HG03095 (cell line): ENCODE measurements at regions not wholly inside any gene's neighbourhood (a gene's known extent, or its start where the extent isn't known, plus 50 kb on each side); places are given as distances from the start of the nearest gene placed in this dataset.
"Not testable (repeated sequence)": the region's sequence is repeated elsewhere in the genome, so short reads cannot be mapped to it uniquely, and the experiment has no call there.

Source experiments
- ATAC-seq: cut with Tn5 transposase; IDR thresholded peaks from one replicate; pipeline ENCODE4 v1.9.1; 2021; ENCODE audit warnings: moderate library complexity; ENCODE audit not compliant: unreplicated experiment

DNA sequence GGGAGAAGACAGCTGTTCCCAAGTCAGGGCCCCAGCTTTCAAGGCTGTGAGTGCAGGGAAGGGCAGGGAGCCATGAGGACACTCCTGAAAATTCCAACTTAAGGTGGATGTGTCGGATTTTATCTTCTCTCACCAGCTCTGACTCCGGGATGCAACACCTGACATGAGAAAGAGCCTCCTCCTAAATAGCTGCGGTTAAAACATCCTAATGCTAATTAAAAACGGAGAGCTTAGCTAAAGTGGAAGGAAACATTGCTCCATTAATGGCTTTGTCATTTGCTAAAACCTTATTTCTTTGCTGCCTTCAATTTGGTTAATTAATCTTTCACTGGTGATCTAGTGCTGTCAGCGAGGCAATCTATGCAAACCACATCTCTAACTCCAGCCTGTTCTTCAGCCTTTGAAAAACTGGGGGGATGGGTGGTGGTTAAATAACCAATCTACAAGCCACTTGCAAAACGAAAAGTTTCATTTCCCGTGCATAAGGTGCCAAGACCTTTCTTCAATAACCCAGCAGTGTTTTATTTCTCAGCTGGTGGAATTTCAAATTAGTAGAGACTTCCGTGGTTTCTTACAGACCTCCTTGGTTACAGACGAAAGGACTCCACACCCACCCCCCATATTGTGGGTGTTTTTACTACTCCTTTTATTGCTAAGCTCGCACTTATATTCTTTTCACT, 379.6 kb downstream of the MLLT3 start:
- ATAC-seq, result peak; percentile 91

DNA sequence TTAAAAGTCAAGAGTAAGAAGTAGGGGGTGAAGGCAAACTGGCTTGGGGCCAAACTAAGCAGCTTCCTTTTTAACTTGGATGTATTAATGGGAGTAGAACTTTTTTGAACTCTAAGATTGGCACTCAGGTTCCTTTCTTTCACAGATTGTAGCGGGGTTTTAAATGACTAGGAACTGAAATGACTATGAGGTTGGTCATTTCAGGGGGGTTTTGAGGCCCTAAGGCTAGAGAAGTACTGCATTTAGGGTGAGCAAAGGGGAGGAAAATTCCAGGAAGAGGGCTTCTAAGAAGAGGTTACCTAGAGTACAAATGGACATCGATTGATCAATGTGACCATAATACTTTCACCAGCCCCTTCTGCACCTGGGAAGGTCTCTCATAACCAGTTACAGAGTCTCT, 381.8 kb downstream of the MLLT3 start:
- no peak for ATAC-seq

DNA sequence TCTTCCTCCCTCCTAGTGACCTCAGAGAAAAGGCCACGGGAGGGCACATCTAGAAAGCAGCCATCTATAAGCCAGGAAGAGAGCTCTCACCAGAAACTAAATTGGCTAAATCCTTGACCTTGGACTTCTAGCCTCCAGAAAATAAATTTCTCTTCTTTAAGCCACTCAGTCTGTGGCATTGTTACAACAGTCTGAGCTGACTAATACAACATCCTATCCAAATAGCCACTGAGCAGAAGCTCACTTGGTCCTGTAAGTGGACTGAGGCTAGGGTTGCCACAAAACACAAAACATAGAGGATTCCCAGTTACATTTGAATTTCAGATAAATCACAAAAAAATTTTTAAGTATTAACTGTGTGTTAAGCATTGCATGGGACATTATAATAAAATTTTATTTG, 383.4 kb downstream of the MLLT3 start:
- ATAC-seq, result no peak

DNA sequence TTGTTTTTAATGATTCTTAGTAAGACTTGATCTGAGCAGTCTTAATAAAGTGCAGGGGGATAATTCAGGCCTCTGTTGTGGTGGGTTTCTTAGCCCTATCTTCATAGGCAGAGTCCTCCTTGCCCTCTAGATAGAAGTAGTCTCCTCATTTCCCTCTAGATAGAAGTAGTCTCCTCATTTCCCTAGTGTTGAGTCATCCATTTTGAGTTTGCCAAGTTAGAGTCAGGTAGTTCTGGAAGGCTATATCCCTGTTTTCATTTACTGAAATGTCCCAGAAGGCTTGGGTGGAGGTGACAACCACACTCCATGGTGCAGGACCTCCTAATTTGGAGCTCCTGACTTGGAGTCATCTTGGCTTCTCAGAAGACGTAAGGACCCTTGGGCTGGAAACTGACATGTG, 384.6 kb downstream of the MLLT3 start:
- no peak for ATAC-seq

DNA sequence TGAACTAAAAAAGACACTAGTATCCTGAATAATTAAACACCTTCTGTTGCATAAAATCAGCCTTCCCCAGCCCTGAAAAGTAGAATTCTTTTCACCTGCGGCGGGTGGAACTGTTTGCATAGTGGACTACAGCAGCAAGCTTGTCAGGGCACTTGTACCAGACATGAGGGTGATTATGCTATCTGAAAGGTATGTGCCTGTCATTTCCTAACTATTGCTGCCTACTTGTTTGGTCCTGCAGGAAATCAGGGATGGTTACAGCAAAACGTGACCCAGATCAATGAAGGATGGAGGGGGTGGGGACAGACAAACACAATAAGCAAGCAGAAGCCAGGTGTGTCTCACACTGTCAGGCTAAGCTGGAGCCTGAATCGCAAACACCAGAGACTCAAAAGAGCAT, 385.6 kb downstream of the MLLT3 start:
- no peak for ATAC-seq

DNA sequence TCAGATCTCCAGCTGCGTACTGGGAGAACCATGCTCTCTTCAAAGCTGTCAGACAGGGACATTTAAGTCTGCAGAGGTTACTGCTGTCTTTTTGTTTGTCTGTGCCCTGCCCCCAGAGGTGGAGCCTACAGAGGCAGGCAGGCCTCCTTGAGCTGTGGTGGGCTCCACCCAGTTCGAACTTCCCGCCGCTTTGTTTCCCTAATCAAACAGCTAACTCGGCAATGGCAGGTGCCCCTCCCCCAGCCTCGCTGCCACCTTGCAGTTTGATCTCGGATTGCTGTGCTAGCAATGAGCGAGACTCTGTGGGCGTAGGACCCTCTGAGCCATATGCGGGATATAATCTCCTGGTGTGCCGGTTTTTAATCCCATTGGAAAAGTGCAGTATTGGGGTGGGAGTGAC, 387.1 kb downstream of the MLLT3 start:
- ATAC-seq, result not testable (repeated sequence)

DNA sequence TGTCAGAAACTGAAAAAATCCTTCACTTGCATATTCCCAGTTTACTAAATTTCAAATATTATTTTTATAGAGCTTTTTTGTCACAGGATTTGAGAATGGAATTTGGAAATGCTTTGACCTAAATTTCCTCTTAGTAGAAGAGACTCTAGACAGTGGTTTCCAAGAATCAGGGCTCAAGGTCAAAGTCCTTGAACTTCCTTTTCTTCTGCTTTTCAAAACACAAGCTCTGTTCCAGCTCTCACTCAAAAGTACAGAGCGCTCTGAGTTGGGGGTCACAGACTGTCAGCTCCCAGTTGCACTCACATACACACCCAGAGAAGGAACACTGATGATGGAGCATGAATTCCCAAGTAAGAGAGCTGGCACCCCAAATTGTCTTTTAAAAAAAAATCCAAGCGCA, 394.2 kb downstream of the MLLT3 start:
- ATAC-seq, result no peak

DNA sequence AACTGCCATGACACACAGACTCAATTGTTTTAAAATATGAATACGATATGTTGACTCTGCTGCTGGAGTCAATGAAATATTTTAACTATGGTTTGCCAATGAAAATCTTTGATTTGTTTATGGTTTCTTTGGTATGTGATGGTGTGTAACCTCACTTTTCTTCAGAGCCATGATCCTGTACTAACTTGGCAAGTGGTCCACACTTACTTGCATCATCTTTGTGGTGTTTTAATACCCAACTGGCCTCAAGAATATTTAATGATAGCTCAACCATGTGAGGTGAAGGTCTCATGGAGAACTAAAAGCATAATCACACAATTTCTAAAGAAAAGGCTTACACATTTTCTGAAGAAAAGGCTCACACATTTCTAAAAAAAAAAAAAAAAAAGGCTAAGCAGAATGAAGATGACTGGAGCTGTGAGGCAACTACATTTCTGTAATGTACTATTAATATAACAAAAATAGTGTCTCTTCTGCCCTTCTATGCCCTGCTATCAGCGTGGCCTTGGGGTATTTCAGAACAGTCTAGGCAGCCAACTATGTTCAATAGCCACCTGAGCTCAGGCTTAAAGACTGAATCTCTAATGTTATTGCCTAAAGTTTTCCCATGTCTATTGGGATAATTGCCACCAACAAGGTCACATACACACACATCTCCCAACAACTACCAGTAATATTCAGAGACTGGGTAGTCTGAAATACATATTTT, 395.0 kb downstream of the MLLT3 start:
- ATAC-seq, result no peak

DNA sequence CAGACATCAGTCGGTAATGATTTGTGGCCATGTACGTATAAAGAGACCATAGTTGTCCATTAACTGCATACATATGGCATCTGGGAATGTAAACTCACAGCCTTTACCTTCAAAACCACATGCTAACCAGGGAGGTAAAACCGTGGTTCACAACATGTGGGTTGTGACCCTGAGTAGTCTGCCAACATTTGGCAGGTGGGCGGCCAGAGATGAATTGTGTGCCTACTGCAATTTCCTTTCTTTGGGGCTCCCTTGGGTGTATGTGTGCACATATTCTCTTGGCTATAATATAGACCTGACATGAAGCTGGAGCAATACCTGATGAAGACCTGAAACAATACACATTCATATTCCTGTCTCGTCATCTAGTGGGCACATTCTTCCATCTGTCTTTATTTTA, 396.0 kb downstream of the MLLT3 start:
- ATAC-seq, result no peak

DNA sequence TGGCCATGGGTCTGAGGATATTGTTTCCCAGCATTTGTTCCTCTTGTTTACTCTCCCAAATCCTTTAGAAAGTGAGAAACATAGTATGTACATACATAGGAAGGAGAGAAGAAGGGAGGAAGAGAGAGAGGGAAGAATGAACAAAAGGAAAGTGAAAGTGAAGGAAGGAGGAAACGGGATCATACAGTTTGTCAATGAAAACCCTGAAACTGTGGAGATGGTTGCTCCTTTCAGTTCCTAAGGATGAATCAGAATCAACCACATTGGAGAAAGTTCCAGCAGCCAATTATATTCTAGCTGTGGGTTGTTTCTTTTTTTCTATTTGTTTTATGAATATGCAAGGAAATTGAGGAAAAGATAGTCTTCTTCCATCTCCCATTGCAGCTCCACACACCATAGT, 396.5 kb downstream of the MLLT3 start:
- ATAC-seq, result no peak

DNA sequence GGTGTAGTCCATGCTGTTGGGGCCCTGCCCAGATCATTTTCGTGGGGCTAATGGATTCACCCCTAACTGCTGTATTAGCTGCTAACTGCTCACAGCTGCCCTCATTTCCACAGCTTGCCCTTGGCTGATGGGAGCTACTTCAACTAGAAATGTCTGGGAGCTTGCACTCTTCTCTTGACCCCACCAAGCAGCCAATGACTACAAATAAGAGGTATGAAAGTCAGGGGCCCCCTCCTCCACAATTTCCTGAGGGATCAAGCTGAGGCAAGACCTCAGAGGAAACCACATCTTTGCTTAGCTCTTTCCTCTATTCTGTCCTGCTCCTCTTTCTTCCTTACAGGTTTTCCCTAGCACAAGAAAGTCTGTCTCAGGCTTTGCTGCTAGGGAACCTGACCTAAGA, 397.5 kb downstream of the MLLT3 start:
- ATAC-seq, result no peak

DNA sequence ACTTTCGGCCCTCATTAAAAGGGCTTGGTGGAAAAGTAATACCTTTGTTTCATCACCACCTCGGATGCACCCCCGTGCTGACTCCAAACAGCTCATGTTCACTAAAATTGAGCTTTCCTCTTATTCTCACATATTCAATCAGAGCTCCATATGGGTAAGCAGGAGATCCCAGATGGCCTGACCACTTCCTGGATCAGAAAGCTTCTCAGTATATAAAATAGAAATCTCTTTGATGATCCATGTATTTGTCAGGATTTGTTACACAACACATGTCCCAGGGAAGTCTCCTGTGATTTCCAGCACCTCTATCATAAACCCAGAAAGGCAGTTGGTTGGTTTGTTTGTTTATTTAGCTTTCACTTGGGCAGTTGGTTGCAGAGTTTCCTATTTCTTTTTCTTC, 402.0 kb downstream of the MLLT3 start:
- no peak for ATAC-seq

DNA sequence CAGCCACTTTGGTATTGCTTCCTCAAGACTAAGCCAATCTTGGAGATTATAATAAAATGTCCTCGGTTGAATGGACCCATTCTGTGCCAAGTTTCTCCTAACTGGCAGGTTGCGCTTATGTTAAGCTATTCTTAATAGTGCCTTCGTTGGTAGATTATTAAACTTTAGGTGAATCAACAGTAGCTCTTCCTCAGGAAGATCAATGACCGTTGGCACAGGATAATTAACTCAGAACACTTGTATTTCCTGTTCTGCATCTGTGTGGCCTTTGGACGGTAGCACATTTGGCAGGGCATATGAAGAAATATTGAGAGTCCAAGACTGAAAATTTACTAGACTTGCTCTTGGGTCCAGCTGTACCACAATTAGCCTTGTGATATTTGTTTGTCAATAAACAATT, 402.9 kb downstream of the MLLT3 start:
- ATAC-seq, result no peak

DNA sequence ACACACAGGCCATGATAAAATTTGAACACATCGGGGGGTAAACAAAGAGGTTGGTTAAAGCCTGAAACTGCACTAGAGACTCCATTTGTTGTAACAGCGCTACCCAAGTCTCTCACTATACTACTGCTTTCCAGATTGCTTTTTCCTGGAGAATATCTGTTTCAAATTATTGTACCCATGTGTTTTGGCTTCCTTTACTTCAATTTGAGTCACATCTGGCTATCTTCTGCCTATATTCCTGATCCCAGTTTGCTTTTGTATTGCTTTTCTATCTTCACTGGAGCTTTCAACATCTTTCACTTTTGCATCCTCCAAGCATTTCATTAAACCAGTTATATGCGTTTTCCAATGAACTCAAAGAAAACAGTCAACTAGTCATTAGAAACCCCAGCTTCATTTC, 404.7 kb downstream of the MLLT3 start:
- no peak for ATAC-seq

DNA sequence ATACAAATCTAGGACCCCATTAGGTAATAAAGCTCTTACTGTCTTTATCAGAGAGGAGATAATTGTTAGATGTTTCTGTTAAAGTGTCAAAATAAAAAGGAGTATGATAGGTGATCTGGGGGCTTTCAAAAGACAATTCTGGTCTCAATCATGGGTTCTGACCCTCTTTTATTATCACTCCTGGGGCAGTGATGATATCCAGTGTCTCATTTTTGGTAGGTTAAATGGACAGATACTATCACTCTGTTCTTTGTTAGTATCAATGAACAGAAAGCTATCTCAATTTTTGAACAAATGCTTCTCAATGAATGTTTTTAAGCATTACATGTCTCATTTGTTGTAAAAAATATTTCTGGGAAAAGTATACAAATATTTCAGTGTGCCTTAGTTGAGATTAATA, 405.9 kb downstream of the MLLT3 start:
- ATAC-seq, result no peak

DNA sequence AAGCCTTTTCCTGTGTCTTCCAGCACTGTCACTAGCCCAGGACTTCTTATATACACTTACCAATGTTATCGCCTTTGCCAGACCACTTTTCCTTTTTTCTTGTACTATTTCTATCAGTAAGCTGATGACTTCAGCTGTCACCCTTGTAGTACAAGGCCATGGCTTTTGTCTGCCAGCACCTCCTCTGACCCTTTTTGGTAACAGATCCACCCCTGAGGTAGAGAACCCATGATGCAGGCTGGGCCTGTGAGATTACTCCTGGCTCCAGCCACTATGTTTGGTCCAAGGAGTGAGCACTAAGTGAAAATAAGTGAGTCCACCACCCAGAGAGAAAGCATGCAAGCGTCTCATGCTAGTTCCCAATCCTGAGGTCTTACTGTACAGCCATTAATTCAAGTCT, 406.7 kb downstream of the MLLT3 start:
- ATAC-seq, result no peak

DNA sequence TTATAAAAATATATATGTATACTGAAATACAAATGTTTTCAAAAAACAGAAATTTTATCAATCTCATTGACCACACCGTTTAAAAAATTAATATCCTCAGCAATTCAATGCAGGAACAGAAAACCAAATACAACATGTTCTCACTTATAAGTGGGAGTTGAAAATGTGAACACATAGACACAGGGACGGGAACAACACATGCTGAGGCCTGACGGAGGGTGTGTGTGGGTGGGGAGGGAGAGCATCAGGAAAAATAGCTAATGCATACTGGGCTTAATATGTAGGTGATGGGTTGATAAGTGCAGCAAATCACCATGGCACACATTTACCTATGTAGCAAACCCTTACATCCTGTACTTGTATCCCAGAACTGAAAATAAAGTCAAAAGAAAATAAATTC, 409.5 kb downstream of the MLLT3 start:
- ATAC-seq, result no peak

DNA sequence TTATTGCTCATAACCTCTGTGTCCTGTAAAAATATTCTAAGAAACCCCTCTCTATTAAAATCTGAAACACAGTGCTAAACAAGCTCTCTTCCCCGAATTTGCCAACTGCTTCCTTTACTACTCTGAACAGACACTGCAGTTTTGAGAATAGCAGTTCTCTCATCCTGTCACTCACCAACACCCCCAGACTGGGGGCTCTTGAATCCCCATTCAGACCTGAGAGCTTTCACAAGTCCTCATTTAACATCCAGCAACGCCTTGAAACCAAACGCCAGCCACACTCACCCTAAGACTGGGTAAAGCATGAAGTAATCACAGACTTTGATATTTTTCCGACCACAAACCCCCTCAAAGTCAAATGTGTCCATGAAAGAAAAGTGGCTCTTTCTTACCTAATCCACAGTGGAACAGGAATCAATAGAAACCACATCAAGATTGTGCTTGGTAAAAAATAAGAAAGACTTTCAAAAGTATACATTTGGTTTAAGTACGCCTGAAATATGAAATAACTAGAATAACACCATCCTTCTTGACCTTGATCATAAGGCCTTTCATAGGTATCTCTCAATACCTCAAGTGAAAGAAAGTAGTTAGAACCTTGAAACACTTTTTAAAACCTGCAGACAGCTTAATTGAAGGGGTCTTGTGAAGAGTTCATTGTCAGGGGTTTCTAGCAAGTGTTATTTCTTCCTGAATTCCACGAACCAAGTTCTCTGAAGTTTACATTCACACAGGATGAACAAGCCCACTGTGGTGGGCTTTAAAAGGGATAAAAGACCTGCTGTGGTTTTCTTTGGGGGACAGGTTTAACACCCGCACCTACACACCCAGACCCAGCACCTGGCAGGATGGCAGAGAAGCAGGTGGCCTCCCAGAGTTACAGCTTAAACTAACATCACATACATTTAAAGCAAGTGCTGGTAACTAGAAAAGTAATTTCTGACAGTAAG, 412.6 kb downstream of the MLLT3 start:
- no peak for ATAC-seq

DNA sequence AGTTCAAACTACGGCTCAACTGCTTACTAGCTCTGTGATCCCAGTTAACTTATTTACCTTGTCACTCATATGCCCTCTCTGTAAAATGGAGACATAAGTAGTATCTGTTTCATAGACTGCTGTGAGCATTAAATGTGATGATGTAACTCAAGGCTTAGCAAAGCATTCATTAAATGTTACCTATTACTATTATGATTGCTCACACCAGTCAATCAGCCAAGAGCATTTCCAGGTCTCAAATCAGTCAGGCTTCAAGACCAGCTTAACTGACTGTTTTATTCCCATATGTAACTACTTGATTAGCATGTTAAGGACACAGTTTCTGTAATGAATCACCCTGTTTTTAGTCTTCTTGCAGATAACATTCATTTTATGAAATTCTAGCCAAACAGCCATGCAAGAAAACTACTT, 413.3 kb downstream of the MLLT3 start:
- ATAC-seq, result no peak

DNA sequence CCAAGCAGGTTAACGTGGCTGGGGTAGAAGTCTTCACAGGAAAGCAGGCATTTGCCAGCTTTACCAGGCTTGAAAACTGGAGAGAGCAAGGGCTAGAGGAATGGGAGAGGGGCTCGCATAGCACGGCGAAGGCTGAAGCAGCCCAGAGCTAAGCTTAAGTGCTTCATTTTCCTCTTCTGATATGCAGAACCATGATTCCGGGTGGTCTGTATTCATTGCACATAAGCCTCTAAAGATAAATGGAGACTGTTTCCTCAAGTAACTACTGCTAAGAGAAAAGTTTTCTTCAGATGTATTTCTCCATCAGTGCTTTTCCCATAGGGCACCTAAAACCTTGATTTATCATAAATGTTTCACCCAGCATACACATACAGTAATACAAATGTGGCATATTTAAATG, 414.1 kb downstream of the MLLT3 start:
- no peak for ATAC-seq

DNA sequence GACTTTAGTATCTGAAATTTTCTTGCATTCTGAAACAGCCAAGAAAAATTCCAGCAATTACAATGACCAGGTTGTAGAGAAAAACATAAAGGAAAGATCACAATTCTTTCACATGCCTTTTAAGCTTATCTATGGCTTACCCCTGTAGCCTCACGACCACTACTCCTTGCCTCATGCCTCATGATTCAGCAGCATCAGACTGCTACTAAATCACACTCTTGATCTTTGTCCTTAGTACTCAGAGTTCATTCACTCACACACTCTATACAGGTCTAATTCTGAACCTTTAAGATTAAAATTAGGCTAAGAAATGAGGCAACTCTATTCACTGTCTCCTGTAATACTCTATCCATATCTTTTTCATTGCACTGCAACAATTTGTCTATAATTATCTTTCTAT, 415.1 kb downstream of the MLLT3 start:
- no peak for ATAC-seq

DNA sequence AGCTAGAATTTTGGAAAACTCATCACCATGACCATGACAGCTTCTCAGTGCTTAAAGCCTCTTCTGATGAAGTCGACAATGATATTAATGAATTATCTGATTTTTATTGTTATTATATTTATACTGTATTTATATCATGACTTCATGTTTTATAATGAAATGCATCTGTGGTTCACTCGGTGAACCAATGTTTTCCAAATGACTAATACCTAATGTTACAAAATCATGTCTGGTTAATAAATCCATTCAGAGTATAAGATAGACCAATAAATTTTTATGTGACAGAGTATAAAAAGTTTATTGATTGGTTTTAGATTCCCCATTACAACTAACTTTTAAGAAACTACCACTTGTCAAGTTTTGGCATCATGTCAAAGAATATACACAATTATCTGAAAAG, 416.5 kb downstream of the MLLT3 start:
- no peak for ATAC-seq
